Kidney capillary endothelial cell (primary cell): ENCODE measurements at regions not wholly inside any gene's neighbourhood (a gene's known extent, or its start where the extent isn't known, plus 50 kb on each side); places are given as distances from the start of the nearest gene placed in this dataset.
"Not testable (repeated sequence)": the region's sequence is repeated elsewhere in the genome, so short reads cannot be mapped to it uniquely, and the experiment has no call there.

ENCODE experiments used
- DNase-seq: peaks from one replicate; pipeline ENCODE4 v3.0.0-alpha.2; 2018; ENCODE audit warnings: low spot score

- no peak for DNase-seq
Observed at GRCh38 chr1:219090607-219091006, 83.1 kb upstream of the LYPLAL1 start.

- DNase-seq: no peak
Observed at GRCh38 chr1:219092206-219092605, 81.5 kb upstream of the LYPLAL1 start.

GRCh38 chr1:219099307-219099706, 74.4 kb upstream of the LYPLAL1 start:
- DNase-seq: no peak

GRCh38 chr1:219100059-219100458, 73.6 kb upstream of the LYPLAL1 start:
- no peak for DNase-seq

GRCh38 chr1:219102466-219102865, 71.2 kb upstream of the LYPLAL1 start:
- DNase-seq: not testable (repeated sequence)

- no peak for DNase-seq
Observed at GRCh38 chr1:219105893-219106292, 67.8 kb upstream of the LYPLAL1 start.

GRCh38 chr1:219109424-219110018, 64.2 kb upstream of the LYPLAL1 start:
- DNase-seq: no peak

- no peak for DNase-seq
Observed at GRCh38 chr1:219113261-219113660, 60.4 kb upstream of the LYPLAL1 start.

- no peak for DNase-seq
Observed at GRCh38 chr1:219114014-219114413, 59.7 kb upstream of the LYPLAL1 start.

- DNase-seq: no peak
Observed at GRCh38 chr1:219119839-219120238, 53.8 kb upstream of the LYPLAL1 start.

GRCh38 chr1:219120624-219121544, 52.8 kb upstream of the LYPLAL1 start:
- DNase-seq: no peak

GRCh38 chr1:219121679-219122078, 52.0 kb upstream of the LYPLAL1 start:
- no peak for DNase-seq

GRCh38 chr1:219123036-219123435, 50.6 kb upstream of the LYPLAL1 start:
- DNase-seq: no peak
